Fibroblast of mammary gland (primary cell): ENCODE measurements at regions not wholly inside any gene's neighbourhood (a gene's known extent, or its start where the extent isn't known, plus 50 kb on each side); places are given as distances from the start of the nearest gene placed in this dataset.

ENCODE experiments used
- DNase-seq: peaks from one replicate; pipeline ENCODE4 v3.0.0-alpha.2; 2010; ENCODE audit warnings: low read depth
- H3K4me3 ChIP-seq: 2 replicates; pipeline ENCODE4 v1.5.1; 2011; ENCODE audit warnings: low read depth, mild to moderate bottlenecking, low read length, moderate library complexity; ENCODE audit not compliant: control insufficient read depth
- TF ChIP-seq, protein P1 (sequence below): conservative IDR thresholded peaks from 2 replicates; pipeline ENCODE4 v1.5.1; 2011; ENCODE audit warnings: low read depth, low read length, inconsistent platforms; ENCODE audit not compliant: control insufficient read depth, insufficient read depth

DNA sequence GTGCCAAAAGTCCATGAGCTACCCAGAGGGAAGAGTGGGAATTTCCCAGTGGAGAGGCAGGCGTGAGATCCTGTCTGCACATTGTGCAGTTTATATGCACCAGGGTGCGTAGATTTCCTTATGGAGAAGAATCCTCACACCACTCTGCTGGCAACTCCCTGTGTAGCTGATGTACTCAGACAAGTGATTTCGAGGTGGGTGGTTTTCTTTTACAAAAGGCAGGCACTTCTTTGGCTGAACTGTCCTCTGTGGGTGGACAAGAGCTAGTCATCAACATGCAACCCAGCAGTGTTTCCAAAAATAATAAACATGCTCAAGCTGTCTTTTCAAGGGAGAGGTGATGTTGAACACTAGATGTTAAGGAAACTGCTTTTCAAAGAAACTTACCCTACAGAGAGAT, 121.7 kb upstream of the NXT1 start:
- TF ChIP-seq, protein P1, sequence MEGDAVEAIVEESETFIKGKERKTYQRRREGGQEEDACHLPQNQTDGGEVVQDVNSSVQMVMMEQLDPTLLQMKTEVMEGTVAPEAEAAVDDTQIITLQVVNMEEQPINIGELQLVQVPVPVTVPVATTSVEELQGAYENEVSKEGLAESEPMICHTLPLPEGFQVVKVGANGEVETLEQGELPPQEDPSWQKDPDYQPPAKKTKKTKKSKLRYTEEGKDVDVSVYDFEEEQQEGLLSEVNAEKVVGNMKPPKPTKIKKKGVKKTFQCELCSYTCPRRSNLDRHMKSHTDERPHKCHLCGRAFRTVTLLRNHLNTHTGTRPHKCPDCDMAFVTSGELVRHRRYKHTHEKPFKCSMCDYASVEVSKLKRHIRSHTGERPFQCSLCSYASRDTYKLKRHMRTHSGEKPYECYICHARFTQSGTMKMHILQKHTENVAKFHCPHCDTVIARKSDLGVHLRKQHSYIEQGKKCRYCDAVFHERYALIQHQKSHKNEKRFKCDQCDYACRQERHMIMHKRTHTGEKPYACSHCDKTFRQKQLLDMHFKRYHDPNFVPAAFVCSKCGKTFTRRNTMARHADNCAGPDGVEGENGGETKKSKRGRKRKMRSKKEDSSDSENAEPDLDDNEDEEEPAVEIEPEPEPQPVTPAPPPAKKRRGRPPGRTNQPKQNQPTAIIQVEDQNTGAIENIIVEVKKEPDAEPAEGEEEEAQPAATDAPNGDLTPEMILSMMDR, result no peak
- H3K4me3 ChIP-seq, result no peak overlapping the region
- peak; percentile 96 for DNase-seq

DNA sequence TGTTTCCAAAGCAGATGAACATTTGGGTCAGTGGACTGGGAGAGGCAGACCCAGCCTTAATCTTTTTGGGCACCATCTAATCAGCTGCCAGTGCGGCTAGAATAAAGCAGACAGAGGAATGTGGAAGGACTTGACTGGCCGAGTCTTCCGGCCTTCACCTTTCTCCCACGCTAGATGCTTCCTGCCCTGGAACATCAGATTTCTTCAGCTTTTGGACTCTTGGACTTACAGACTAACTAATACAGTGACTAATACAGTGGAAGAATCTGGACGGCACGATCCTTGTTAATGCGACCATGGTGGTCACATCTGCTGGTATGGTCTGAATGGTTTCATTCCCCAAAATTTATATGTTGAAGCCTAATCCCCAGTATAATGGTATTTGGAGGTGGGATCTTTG, 122.6 kb upstream of the NXT1 start:
- peak; percentile 59 for DNase-seq
- no peak overlapping the region for H3K4me3 ChIP-seq
- TF ChIP-seq, protein P1, result no peak

DNA sequence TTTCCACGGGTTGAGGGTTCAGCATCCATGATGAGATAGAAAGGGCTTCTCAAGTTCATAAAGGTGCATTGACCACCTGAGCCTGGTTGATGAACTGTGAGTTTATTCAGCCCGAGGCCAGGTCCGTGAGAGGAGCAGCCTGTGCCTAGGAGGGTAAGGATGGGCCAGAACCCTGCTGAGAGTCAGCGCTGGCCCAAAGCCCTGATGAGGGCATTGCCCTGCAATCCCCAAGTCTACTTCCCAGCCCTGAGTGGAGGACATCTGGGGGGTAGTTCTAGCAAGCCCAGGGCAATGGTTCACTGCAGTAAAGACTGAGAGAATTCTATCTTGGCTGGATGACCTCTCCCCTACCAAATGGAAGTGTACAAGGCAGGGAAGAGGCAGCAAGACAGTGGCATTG, 123.3 kb upstream of the NXT1 start:
- H3K4me3 ChIP-seq, result no peak overlapping the region
- TF ChIP-seq, protein P1, result no peak
- DNase-seq, result no peak

DNA sequence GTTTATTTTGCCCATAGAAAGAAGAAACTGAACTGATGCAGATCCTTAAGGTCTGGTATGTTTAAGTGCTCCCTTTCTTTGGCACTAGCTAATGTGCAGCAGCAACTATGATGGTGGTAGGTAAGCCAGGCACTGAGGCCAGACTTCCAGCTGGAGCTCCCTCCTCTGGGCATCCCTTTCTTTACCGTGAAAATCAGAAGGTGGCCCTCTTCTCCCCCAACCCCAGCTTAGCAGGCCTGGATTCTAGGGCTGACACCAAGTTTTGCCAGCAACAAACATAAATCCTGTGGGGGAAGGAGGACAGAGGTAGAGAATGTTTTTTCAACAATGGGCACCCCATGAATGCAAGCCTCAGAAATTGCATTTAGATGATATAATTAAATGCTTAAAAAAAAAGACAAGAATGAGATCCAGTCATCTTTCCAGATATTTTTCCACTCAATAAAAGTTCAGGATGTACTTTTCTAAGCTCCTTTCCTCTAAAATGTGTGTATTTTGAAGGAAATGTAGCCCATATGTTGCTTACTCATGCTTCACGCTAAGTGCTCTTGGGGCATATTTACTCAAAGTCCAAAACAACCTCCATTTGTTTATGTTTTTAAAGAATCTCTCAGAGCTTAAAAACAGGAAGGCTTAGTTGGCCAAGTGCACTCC, 123.9 kb upstream of the NXT1 start:
- TF ChIP-seq, protein P1, result no peak
- H3K4me3 ChIP-seq, result no peak overlapping the region
- DNase-seq, result peak; percentile 82

DNA sequence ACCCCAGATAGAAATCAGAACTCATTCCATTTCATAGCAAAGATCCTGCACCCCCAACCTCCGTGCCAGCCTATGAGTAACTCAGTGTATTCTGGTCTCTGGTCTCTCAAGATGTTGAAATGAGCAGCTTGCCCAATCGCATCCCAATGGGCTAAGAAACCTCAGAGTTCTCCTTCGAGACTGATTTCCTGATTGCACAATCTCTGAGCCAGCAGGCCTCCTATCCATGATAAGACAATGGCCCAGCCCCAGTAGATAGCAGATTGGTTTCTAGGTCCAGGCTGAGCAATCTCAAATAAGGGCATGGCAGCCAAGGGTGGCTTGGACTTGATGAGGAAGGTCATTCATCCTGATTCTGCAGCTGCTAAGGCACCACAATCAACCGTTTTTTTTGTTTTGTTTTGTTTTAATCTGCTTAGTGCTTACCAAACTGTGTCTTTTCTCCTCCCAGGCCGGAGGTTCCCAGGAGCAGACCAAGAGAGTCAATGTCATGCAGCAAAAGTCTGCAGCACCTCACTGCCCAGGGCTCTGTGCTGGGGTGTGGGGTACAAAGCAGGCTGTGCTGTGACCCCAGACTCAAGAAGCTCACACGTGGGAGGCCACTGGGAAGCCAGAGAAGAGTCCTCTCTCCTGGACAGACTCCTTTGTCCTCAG, 125.1 kb upstream of the NXT1 start:
- TF ChIP-seq, protein P1, result no peak
- peak; percentile 96 for DNase-seq

DNA sequence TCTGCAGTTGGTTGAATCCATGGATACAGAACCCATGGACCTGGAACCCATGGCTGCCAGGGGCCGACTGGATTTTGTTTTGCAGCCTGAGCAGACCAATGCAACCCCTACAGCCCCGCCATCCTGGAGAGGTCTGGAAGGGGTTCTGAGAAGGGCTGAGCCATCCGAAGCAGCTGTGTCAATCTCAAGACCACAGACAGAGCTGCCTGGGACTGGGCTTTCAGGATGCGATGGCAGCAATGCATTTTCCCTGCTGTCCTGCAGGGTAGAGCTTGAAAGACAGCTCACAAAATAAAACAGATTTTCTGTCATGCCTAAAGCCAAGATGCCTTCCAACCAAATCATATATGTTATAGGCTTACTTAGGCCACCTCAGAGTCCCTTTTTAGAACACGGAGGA, 125.8 kb upstream of the NXT1 start:
- no peak overlapping the region for H3K4me3 ChIP-seq
- no peak for DNase-seq
- TF ChIP-seq, protein P1, result no peak

More for the DNA sequence above, 125.1 kb upstream of the NXT1 start:
- no peak overlapping the region for H3K4me3 ChIP-seq
